GM12865 (cell line): ENCODE measurements at regions not wholly inside any gene's neighbourhood (a gene's known extent, or its start where the extent isn't known, plus 50 kb on each side); places are given as distances from the start of the nearest gene placed in this dataset.

Source experiments
- DNase-seq: peaks from one replicate; pipeline ENCODE4 v3.0.0; 2010; ENCODE audit warnings: low read depth
- H3K4me3 ChIP-seq: 2 replicates; pipeline ENCODE4 v1.5.1; 2011; ENCODE audit warnings: mild to moderate bottlenecking, low read depth, low read length, control low read depth
- CTCF ChIP-seq: IDR thresholded peaks from 2 replicates; pipeline ENCODE4 v1.5.1; 2011; ENCODE audit warnings: low read length, control low read depth, low read depth, inconsistent platforms; ENCODE audit not compliant: insufficient read depth; ENCODE audit errors: missing control alignments

- DNase-seq = no peak
- TF ChIP-seq CTCF = no peak
- no peak overlapping the region for H3K4me3 ChIP-seq
Observed at GRCh38 chr17:79231766-79232287, 157.2 kb downstream of the ENGASE start.

- H3K4me3 ChIP-seq = no peak overlapping the region
- TF ChIP-seq CTCF = no peak
- DNase-seq = no peak
Observed at GRCh38 chr17:79230576-79230975, 156.0 kb downstream of the ENGASE start.

GRCh38 chr17:79226037-79226436, 151.4 kb downstream of the ENGASE start:
- DNase-seq = no peak
- no peak for TF ChIP-seq CTCF
- no peak overlapping the region for H3K4me3 ChIP-seq

- DNase-seq = no peak
- TF ChIP-seq CTCF = no peak
- no peak overlapping the region for H3K4me3 ChIP-seq
Observed at GRCh38 chr17:79224903-79225302, 150.3 kb downstream of the ENGASE start.

GRCh38 chr17:79224476-79224875, 149.9 kb downstream of the ENGASE start:
- no peak overlapping the region for H3K4me3 ChIP-seq
- no peak for TF ChIP-seq CTCF
- DNase-seq = no peak

GRCh38 chr17:79223953-79224352, 149.3 kb downstream of the ENGASE start:
- DNase-seq = no peak
- TF ChIP-seq CTCF = no peak
- H3K4me3 ChIP-seq = no peak overlapping the region

GRCh38 chr17:79223471-79223870, 148.8 kb downstream of the ENGASE start:
- no peak for TF ChIP-seq CTCF
- H3K4me3 ChIP-seq = no peak overlapping the region
- DNase-seq = no peak
